OCI-LY1 (cell line): ENCODE measurements at regions not wholly inside any gene's neighbourhood (a gene's known extent, or its start where the extent isn't known, plus 50 kb on each side); places are given as distances from the start of the nearest gene placed in this dataset.

ENCODE experiments used
- H2AFZ ChIP-seq: fragments of 200-600 bp; sonication (generic), shearing (Covaris generic); 2 replicates; pipeline ENCODE4 v1.6.0; 2014; ENCODE audit warnings: antibody characterized with exemption, mild to moderate bottlenecking, low read length
- H3F3A ChIP-seq: fragments of 200-600 bp; sonication (generic), shearing (Covaris generic); 2 replicates; pipeline ENCODE4 v1.6.0; 2014; ENCODE audit warnings: mild to moderate bottlenecking, antibody characterized with exemption, low read length, moderate library complexity; ENCODE audit not compliant: insufficient read depth
- H3K27ac ChIP-seq: fragments of 200-600 bp; sonication (generic); 2 replicates; pipeline ENCODE4 v1.5.1; 2014; ENCODE audit warnings: low read length, mixed run types, mild to moderate bottlenecking, low read depth; ENCODE audit not compliant: poor library complexity, severe bottlenecking
- H3K27me3 ChIP-seq: fragments of 200-600 bp; sonication (generic); 2 replicates; pipeline ENCODE4 v1.6.0; 2014; ENCODE audit warnings: antibody characterized with exemption, mild to moderate bottlenecking, low read length, moderate library complexity; ENCODE audit not compliant: insufficient read depth
- H3K36me3 ChIP-seq: fragments of 200-600 bp; sonication (generic); 2 replicates; pipeline ENCODE4 v1.6.1; 2014; ENCODE audit warnings: mild to moderate bottlenecking, antibody characterized with exemption, low read length, moderate library complexity, mixed read lengths; ENCODE audit not compliant: insufficient read depth
- H3K4me1 ChIP-seq: fragments of 200-600 bp; sonication (generic); 2 replicates; pipeline ENCODE4 v1.5.1; 2014; ENCODE audit warnings: mild to moderate bottlenecking, low read length, moderate library complexity; ENCODE audit not compliant: insufficient read depth, severe bottlenecking
- H3K4me2 ChIP-seq: fragments of 200-600 bp; sonication (generic), shearing (Covaris generic); 2 replicates; pipeline ENCODE4 v1.6.1; 2014; ENCODE audit warnings: low read length
- H3K4me3 ChIP-seq: fragments of 200-600 bp; sonication (generic); 2 replicates; pipeline ENCODE4 v1.5.1; 2014; ENCODE audit warnings: low read length, low read depth, mild to moderate bottlenecking, mixed read lengths; ENCODE audit not compliant: poor library complexity, severe bottlenecking
- H3K79me2 ChIP-seq: fragments of 200-600 bp; shearing (Covaris generic); 2 replicates; pipeline ENCODE4 v1.6.1; 2016; ENCODE audit warnings: mixed run types, low read length, mixed read lengths; ENCODE audit not compliant: insufficient read depth
- H3K9ac ChIP-seq: fragments of 200-600 bp; sonication (generic), shearing (Covaris generic); 2 replicates; pipeline ENCODE4 v1.6.1; 2014; ENCODE audit warnings: mild to moderate bottlenecking, low read length, mixed read lengths
- H3K9me2 ChIP-seq: fragments of 200-600 bp; sonication (generic), shearing (Covaris generic); 2 replicates; pipeline ENCODE4 v1.6.1; 2014; ENCODE audit warnings: low read depth, mild to moderate bottlenecking, low read length, mixed read lengths
- H3K9me3 ChIP-seq: fragments of 200-600 bp; shearing (Covaris generic); 2 replicates; pipeline ENCODE4 v1.6.1; 2014; ENCODE audit warnings: low read length, mixed read lengths
- H4K20me1 ChIP-seq: fragments of 200-600 bp; sonication (generic), shearing (Covaris generic); 2 replicates; pipeline ENCODE4 v1.6.0; 2016; ENCODE audit warnings: mild to moderate bottlenecking, low read length; ENCODE audit not compliant: insufficient read depth
- EZH2 ChIP-seq: fragments of 200-600 bp; sonication (generic), shearing (Covaris generic); IDR thresholded peaks from 2 replicates; pipeline ENCODE4 v1.8.0; 2017; ENCODE audit warnings: borderline replicate concordance, mixed run types, mild to moderate bottlenecking, antibody characterized with exemption, low read length, moderate library complexity, mixed read lengths
- TF ChIP-seq, protein P1 (sequence below): fragments of 200-600 bp; sonication (generic), shearing (Covaris generic); IDR thresholded peaks from 2 replicates; pipeline ENCODE4 v1.5.1; 2017; ENCODE audit warnings: mild to moderate bottlenecking, antibody characterized with exemption, low read length, moderate library complexity, mixed read lengths

GRCh38 chr1:191634801-191635508, 523.3 kb upstream of the RGS18 start:
- Histone ChIP-seq H3K4me3 (no peak overlapping the region), H3K27me3 (no peaks in the 10 kb centered on the region)

GRCh38 chr1:191636345-191636744, 521.9 kb upstream of the RGS18 start:
- Histone ChIP-seq H3K9ac (no peak overlapping the region), H3K9me3 (no peaks in the 10 kb centered on the region), H3K9me2 (no peaks in the 10 kb centered on the region), H4K20me1 (no peaks in the 10 kb centered on the region), H3K27me3 (no peaks in the 10 kb centered on the region), H3K4me2 (no peak overlapping the region), H2AFZ (no peak overlapping the region), H3K36me3 (no peaks in the 10 kb centered on the region), H3K79me2 (no peaks in the 10 kb centered on the region), H3K27ac (no peak overlapping the region), H3K4me3 (no peak overlapping the region), H3K4me1 (no peaks in the 10 kb centered on the region), H3F3A (no peaks in the 10 kb centered on the region)
- TF ChIP-seq, protein P1, sequence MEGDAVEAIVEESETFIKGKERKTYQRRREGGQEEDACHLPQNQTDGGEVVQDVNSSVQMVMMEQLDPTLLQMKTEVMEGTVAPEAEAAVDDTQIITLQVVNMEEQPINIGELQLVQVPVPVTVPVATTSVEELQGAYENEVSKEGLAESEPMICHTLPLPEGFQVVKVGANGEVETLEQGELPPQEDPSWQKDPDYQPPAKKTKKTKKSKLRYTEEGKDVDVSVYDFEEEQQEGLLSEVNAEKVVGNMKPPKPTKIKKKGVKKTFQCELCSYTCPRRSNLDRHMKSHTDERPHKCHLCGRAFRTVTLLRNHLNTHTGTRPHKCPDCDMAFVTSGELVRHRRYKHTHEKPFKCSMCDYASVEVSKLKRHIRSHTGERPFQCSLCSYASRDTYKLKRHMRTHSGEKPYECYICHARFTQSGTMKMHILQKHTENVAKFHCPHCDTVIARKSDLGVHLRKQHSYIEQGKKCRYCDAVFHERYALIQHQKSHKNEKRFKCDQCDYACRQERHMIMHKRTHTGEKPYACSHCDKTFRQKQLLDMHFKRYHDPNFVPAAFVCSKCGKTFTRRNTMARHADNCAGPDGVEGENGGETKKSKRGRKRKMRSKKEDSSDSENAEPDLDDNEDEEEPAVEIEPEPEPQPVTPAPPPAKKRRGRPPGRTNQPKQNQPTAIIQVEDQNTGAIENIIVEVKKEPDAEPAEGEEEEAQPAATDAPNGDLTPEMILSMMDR: no peak
- no peak for TF ChIP-seq EZH2

More at GRCh38 chr1:191634801-191635508, 523.3 kb upstream of the RGS18 start:
- Histone ChIP-seq H3K36me3 (no peaks in the 10 kb centered on the region), H3K9ac (no peak overlapping the region), H3K9me3 (no peaks in the 10 kb centered on the region), H3K9me2 (no peaks in the 10 kb centered on the region), H3K4me2 (no peak overlapping the region), H3K79me2 (no peaks in the 10 kb centered on the region), H3K27ac (no peak overlapping the region), H3F3A (no peaks in the 10 kb centered on the region), H3K4me1 (no peaks in the 10 kb centered on the region), H4K20me1 (no peaks in the 10 kb centered on the region), H2AFZ (no peak overlapping the region)
- no peak for TF ChIP-seq EZH2
- TF ChIP-seq, protein P1: no peak

DNA sequence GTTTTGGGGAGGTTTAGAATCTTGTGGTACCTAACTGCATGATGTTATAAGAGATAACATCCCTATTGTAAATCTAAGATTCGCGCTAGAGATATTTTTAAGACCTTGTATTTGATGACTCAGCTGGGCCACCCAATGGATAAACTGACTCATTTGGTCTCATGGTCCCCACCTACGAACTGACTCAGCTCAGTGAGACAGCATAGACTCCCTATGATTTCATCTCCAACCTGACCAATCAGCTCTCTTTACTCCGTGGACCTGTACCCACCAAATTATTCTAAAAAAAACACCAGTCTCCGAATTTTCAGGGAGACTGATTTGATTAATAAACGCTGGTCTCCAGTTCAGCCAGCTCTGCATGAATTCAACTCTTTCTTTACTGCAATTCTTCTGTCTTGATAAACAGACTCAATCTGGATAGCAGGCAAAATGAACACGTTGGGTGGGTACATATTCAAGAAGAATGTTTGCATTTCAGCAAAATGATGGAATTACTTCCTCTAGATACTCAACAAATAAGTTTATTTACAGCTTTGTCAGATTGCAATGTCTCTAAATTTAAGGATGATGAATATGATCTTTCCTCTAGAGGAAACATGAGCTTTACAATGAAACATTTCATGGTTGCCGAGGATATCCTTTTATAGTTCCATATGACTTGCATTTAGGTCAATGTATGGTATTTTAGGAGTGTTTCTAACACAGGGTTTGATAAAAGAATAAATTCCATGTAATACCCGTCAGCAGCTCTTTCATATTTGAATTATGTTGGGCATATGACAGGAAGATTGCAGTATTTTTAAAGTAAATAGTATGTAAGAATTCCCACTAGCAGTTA, 516.6 kb upstream of the RGS18 start:
- Histone ChIP-seq H2AFZ (no peak overlapping the region), H3K4me3 (no peak overlapping the region), H3K4me1 (no peaks in the 10 kb centered on the region), H3K36me3 (no peaks in the 10 kb centered on the region), H3F3A (no peaks in the 10 kb centered on the region), H3K79me2 (no peaks in the 10 kb centered on the region), H3K9ac (no peak overlapping the region), H3K9me2 (no peaks in the 10 kb centered on the region), H3K27me3 (no peaks in the 10 kb centered on the region), H3K9me3 (no peaks in the 10 kb centered on the region), H3K4me2 (no peak overlapping the region), H3K27ac (no peak overlapping the region), H4K20me1 (no peaks in the 10 kb centered on the region)
- no peak for TF ChIP-seq EZH2
